ENCODE measurements at regions not wholly inside any gene's neighbourhood (a gene's known extent, or its start where the extent isn't known, plus 50 kb on each side); places are given as distances from the start of the nearest gene placed in this dataset.

- Histone ChIP-seq H3K27me3 (ENCODE audit: insufficient read depth, low read length) (no peaks in the 10 kb centered on the region), H3K4me1 (ENCODE audit: insufficient read depth, low read length) (no peaks in the 10 kb centered on the region), H3K36me3 (ENCODE audit: insufficient read depth, low read length) (no peaks in the 10 kb centered on the region), H3K27ac (ENCODE audit: low read depth, low read length) (no peak overlapping the region), H3K9me3 (ENCODE audit: control insufficient read depth in 1 of 2, low read length in 2 of 2) (no peaks in the 10 kb centered on the region), H3K4me3 (ENCODE audit: low read length in 2 of 2) (no peak overlapping the region)
- H3K36me3 Mint-ChIP-seq, result no peaks in the 10 kb centered on the region
- POLR2A ChIA-PET (ENCODE audit: partially characterized antibody), result no interaction called here
- CTCF ChIA-PET (ENCODE audit: partially characterized antibody), result no interaction called here
- H3K9me3 Mint-ChIP-seq, result peaks cover 0 to 8% (median 3%) of the 10 kb centered on the region in 8 donors
- intact Hi-C loops (cut with micrococcal nuclease), result no loop called here
- no peaks in the 10 kb centered on the region for H3K4me1 Mint-ChIP-seq
- H3K27ac Mint-ChIP-seq, result no peak overlapping the region
- no peak for DNase-seq
- H3K4me3 Mint-ChIP-seq, result no peak overlapping the region
- H3K27me3 Mint-ChIP-seq, result no peaks in the 10 kb centered on the region
These were observed 63.8 kb upstream of the OPCML start for GRCh38 chr11:133595998-133596590.

GRCh38 chr11:133593036-133593435 lies 60.7 kb upstream of the OPCML start:
- Mint-ChIP-seq H3K27ac (no peak overlapping the region), H3K9me3 (peaks cover 0 to 8% (median 5%) of the 10 kb centered on the region in 8 donors), H3K4me3 (no peak overlapping the region), H3K27me3 (no peaks in the 10 kb centered on the region), H3K36me3 (no peaks in the 10 kb centered on the region), H3K4me1 (no peaks in the 10 kb centered on the region)
- Histone ChIP-seq H3K27ac (ENCODE audit: low read depth, low read length) (no peak overlapping the region), H3K4me3 (ENCODE audit: low read length in 2 of 2) (no peak overlapping the region), H3K27me3 (ENCODE audit: insufficient read depth, low read length) (no peaks in the 10 kb centered on the region), H3K36me3 (ENCODE audit: insufficient read depth, low read length) (no peaks in the 10 kb centered on the region), H3K4me1 (ENCODE audit: insufficient read depth, low read length) (no peaks in the 10 kb centered on the region), H3K9me3 (ENCODE audit: control insufficient read depth in 1 of 2, low read length in 2 of 2) (no peaks in the 10 kb centered on the region)
- DNase-seq, result no peak
- POLR2A ChIA-PET (ENCODE audit: partially characterized antibody), result no interaction called here
- CTCF ChIA-PET (ENCODE audit: partially characterized antibody), result no interaction called here
- intact Hi-C loops (cut with micrococcal nuclease), result no loop called here

GRCh38 chr11:133586903-133587517 lies 54.7 kb upstream of the OPCML start:
- Mint-ChIP-seq H3K27me3 (no peaks in the 10 kb centered on the region), H3K9me3 (peaks cover 0 to 10% (median 2%) of the 10 kb centered on the region in 8 donors), H3K36me3 (no peaks in the 10 kb centered on the region), H3K4me1 (no peaks in the 10 kb centered on the region), H3K27ac (no peak overlapping the region), H3K4me3 (no peak overlapping the region)
- H3K27me3 ChIP-seq (ENCODE audit: insufficient read depth, low read length), result no peaks in the 10 kb centered on the region
- POLR2A ChIA-PET (ENCODE audit: partially characterized antibody), result no interaction called here
- H3K27ac ChIP-seq (ENCODE audit: low read depth, low read length), result no peak overlapping the region
- no peak for DNase-seq
- no peaks in the 10 kb centered on the region for H3K9me3 ChIP-seq (ENCODE audit: control insufficient read depth in 1 of 2, low read length in 2 of 2)
- CTCF ChIA-PET (ENCODE audit: partially characterized antibody), result no interaction called here
- H3K4me3 ChIP-seq (ENCODE audit: low read length in 2 of 2), result no peak overlapping the region
- intact Hi-C loops (cut with micrococcal nuclease), result no loop called here
- H3K4me1 ChIP-seq (ENCODE audit: insufficient read depth, low read length), result no peaks in the 10 kb centered on the region
- no peaks in the 10 kb centered on the region for H3K36me3 ChIP-seq (ENCODE audit: insufficient read depth, low read length)

GRCh38 chr11:133582750-133583149 lies 50.4 kb upstream of the OPCML start:
- H3K36me3 ChIP-seq (ENCODE audit: insufficient read depth, low read length), result no peaks in the 10 kb centered on the region
- Mint-ChIP-seq H3K4me1 (no peaks in the 10 kb centered on the region), H3K36me3 (no peaks in the 10 kb centered on the region), H3K27ac (no peak overlapping the region), H3K4me3 (no peak overlapping the region), H3K9me3 (peaks cover 0 to 10% (median 0%) of the 10 kb centered on the region in 8 donors), H3K27me3 (peaks cover 0 to 2% of the 10 kb centered on the region in 2 donors)
- H3K27me3 ChIP-seq (ENCODE audit: insufficient read depth, low read length), result no peaks in the 10 kb centered on the region
- H3K4me1 ChIP-seq (ENCODE audit: insufficient read depth, low read length), result no peaks in the 10 kb centered on the region
- intact Hi-C loops (cut with micrococcal nuclease), result no loop called here
- H3K27ac ChIP-seq (ENCODE audit: low read depth, low read length), result no peak overlapping the region
- no peak for DNase-seq
- CTCF ChIA-PET (ENCODE audit: partially characterized antibody), result no interaction called here
- H3K9me3 ChIP-seq (ENCODE audit: control insufficient read depth in 1 of 2, low read length in 2 of 2), result no peaks in the 10 kb centered on the region
- H3K4me3 ChIP-seq (ENCODE audit: low read length in 2 of 2), result no peak overlapping the region
- POLR2A ChIA-PET (ENCODE audit: partially characterized antibody), result no interaction called here

- no peaks in the 10 kb centered on the region for H3K9me3 ChIP-seq (ENCODE audit: control insufficient read depth in 1 of 2, low read length in 2 of 2)
- Mint-ChIP-seq H3K36me3 (no peaks in the 10 kb centered on the region), H3K9me3 (peaks cover 0 to 10% (median 0%) of the 10 kb centered on the region in 8 donors), H3K27ac (no peak overlapping the region), H3K27me3 (peaks cover 0 to 2% of the 10 kb centered on the region in 2 donors), H3K4me1 (no peaks in the 10 kb centered on the region), H3K4me3 (no peak overlapping the region)
- ChIA-PET POLR2A (ENCODE audit: partially characterized antibody) (no interaction called here), CTCF (ENCODE audit: partially characterized antibody) (no interaction called here)
- intact Hi-C loops (cut with micrococcal nuclease), result no loop called here
- no peaks in the 10 kb centered on the region for H3K36me3 ChIP-seq (ENCODE audit: insufficient read depth, low read length)
- no peak overlapping the region for H3K27ac ChIP-seq (ENCODE audit: low read depth, low read length)
- H3K4me3 ChIP-seq (ENCODE audit: low read length in 2 of 2), result no peak overlapping the region
- H3K27me3 ChIP-seq (ENCODE audit: insufficient read depth, low read length), result no peaks in the 10 kb centered on the region
- no peak for DNase-seq
- H3K4me1 ChIP-seq (ENCODE audit: insufficient read depth, low read length), result no peaks in the 10 kb centered on the region
These were observed 50.0 kb upstream of the OPCML start for GRCh38 chr11:133582326-133582725.

All from CD4-positive, alpha-beta memory T cell (primary cell).